HepG2 (cell line): ENCODE measurements at regions not wholly inside any gene's neighbourhood (a gene's known extent, or its start where the extent isn't known, plus 50 kb on each side); places are given as distances from the start of the nearest gene placed in this dataset.

Experiments
- ATAC-seq: fragments of 200-7000 bp; cut with Tn5 transposase; 3 replicates; pipeline ENCODE4 v1.9.1; 2020; ENCODE audit warnings: mild to moderate bottlenecking, moderate library complexity
- BruUV-seq: library from RNA; stranded (reverse); fragments of 400-500 nt; replicated peaks from 2 replicates; lab custom pipeline; 2021; lab: Mats Ljungman, UMichigan
- CTCF ChIA-PET: fragments of 300-600 bp; formaldehyde crosslinking; extraction: SDS; loops from one replicate; lab custom pipeline; 2021; ENCODE audit warnings: low total read pairs, inconsistent platforms, low intra/inter-chr PET ratio; lab: Yijun Ruan, JAX
- POLR2A ChIA-PET: fragments of 350-600 bp; sonication (Branson Sonifier 250); formaldehyde crosslinking; loops from one replicate; lab custom pipeline; 2020; ENCODE audit warnings: antibody characterized with exemption, inconsistent platforms; lab: Yijun Ruan, JAX
- DNase-seq: peaks from one replicate; pipeline ENCODE4 v3.0.0-alpha.2; 2015; ENCODE audit warnings: low spot score
- FAIRE-seq: peaks from 3 replicates; lab custom pipeline; 2011; peaks lifted over from hg19 to GRCh38; lab: Jason Lieb, UNC
- H2AFZ ChIP-seq: one replicate; pipeline ENCODE4 v1.6.1; 2011; ENCODE audit warnings: low read length, inconsistent platforms
- H3K27ac ChIP-seq: fragments of 300-600 bp; 3 replicates; pipeline ENCODE4 v1.8.0; 2011; ENCODE audit warnings: mixed run types, mild to moderate bottlenecking, mixed read lengths, low read length, inconsistent platforms; ENCODE audit not compliant: insufficient read depth; ENCODE audit errors: extremely low read length
- H3K27me3 ChIP-seq, 2 experiments: fragments of 200-600 bp in 1 of 2; 2 replicates in 1 of 2; 3 replicates in 1 of 2; pipeline versions ENCODE4 v1.6.0 to v1.8.0; 2011; ENCODE audit warnings: low read length in 2 of 2, mild to moderate bottlenecking in 2 of 2, moderate library complexity in 2 of 2, inconsistent platforms in 1 of 2; ENCODE audit not compliant: insufficient read depth in 2 of 2, control insufficient read depth in 1 of 2
- H3K36me3 ChIP-seq, 2 experiments: fragments of 200-600 bp in 1 of 2; replicated peaks in 1 of 2; 2 replicates in 1 of 2; 3 replicates in 1 of 2; pipeline versions ENCODE4 v1.5.1 to v1.8.0; 2011; ENCODE audit warnings: low read length in 2 of 2, inconsistent platforms in 1 of 2; ENCODE audit not compliant: insufficient read depth in 2 of 2, control insufficient read depth in 1 of 2
- H3K4me1 ChIP-seq: 2 replicates; pipeline ENCODE4 v1.5.1; 2012; ENCODE audit warnings: low read length, inconsistent platforms; ENCODE audit not compliant: insufficient read depth
- H3K4me2 ChIP-seq: 2 replicates; pipeline ENCODE4 v1.6.0; 2011; ENCODE audit warnings: low read depth, low read length, inconsistent platforms
- H3K4me3 ChIP-seq, 3 experiments: fragments of 200-600 bp in 1 of 3; sonication (generic), shearing (Covaris generic) in 1 of 3; replicated peaks in 1 of 3; 2 replicates each; pipeline ENCODE4 v1.5.1; 2011 to 2016; ENCODE audit warnings: low read length in 3 of 3, inconsistent platforms in 2 of 3, low read depth in 2 of 3, mild to moderate bottlenecking in 2 of 3, control low read depth in 1 of 3, mixed read lengths in 1 of 3; ENCODE audit not compliant: insufficient read depth in 1 of 3
- H3K79me2 ChIP-seq: one replicate; pipeline ENCODE4 v1.6.1; 2011; ENCODE audit warnings: low read length, inconsistent platforms; ENCODE audit not compliant: insufficient read depth
- H3K9ac ChIP-seq: 2 replicates; pipeline ENCODE4 v1.6.0; 2011; ENCODE audit warnings: mild to moderate bottlenecking, low read depth, low read length, inconsistent platforms; ENCODE audit not compliant: insufficient read depth
- H3K9me3 ChIP-seq: 2 replicates; pipeline ENCODE4 v1.5.1; 2012; ENCODE audit warnings: mild to moderate bottlenecking, low read length
- H4K20me1 ChIP-seq: 2 replicates; pipeline ENCODE4 v1.6.0; 2011; ENCODE audit warnings: inconsistent platforms, mild to moderate bottlenecking, low read length, moderate library complexity; ENCODE audit not compliant: insufficient read depth
- ATF7 ChIP-seq, 2 experiments: fragments of 450-650 bp in 1 of 2; sonication (generic) in 1 of 2; formaldehyde crosslinking in 1 of 2; IDR thresholded peaks; 2 replicates each; pipeline versions ENCODE4 v1.4.0 to v1.6.1; 2016 to 2020; ENCODE audit warnings: antibody characterized with exemption in 1 of 2, mild to moderate bottlenecking in 1 of 2, missing genetic modification reagents in 1 of 2
- BORCS8-MEF2B ChIP-seq: sonication (generic); formaldehyde crosslinking; IDR thresholded peaks from 2 replicates; pipeline ENCODE4 v1.8.0; 2022; ENCODE audit warnings: mild to moderate bottlenecking, missing genetic modification reagents
- RXRB ChIP-seq: IDR thresholded peaks from 2 replicates; pipeline ENCODE4 v1.6.1; 2016; ENCODE audit warnings: borderline replicate concordance, missing genetic modification reagents, missing compliant biosample characterization
- SUZ12 ChIP-seq: fragments of 150-350 bp; IDR thresholded peaks from 2 replicates; pipeline ENCODE4 v1.6.1; 2014; ENCODE audit warnings: low read depth, low read length
- ZIK1 ChIP-seq: sonication (generic); formaldehyde crosslinking; IDR thresholded peaks from 2 replicates; pipeline ENCODE4 v1.5.0; 2020; ENCODE audit warnings: mild to moderate bottlenecking, low read depth, missing genetic modification reagents, borderline replicate concordance
- ZNF260 ChIP-seq: sonication (generic); formaldehyde crosslinking; IDR thresholded peaks from 2 replicates; pipeline ENCODE4 v1.4.0; 2020; ENCODE audit warnings: missing genetic modification reagents, low read depth, mild to moderate bottlenecking, borderline replicate concordance
- ZNF552 ChIP-seq: sonication (generic); formaldehyde crosslinking; IDR thresholded peaks from 2 replicates; pipeline ENCODE4 v1.9.0; 2022; ENCODE audit warnings: missing genetic modification reagents, mild to moderate bottlenecking, borderline replicate concordance
- ZNF780A ChIP-seq: sonication (generic); formaldehyde crosslinking; IDR thresholded peaks from 2 replicates; pipeline ENCODE4 v1.8.0; 2022; ENCODE audit warnings: mild to moderate bottlenecking, missing genetic modification reagents, moderate library complexity
- WGBS: methylation state at CpG from one replicate; pipeline ENCODE4 v1.1.6; 2017; ENCODE audit warnings: low lambda C conversion rate; 5-methylcytosine and 5-hydroxymethylcytosine counted together
- in situ Hi-C: cut with HindIII; loops from 2 replicates; pipeline ENCODE4 v1.10.0; 2017; ENCODE audit warnings: low pct_unique_long_range_greater_than_20kb; ENCODE audit not compliant: extremely low pct_ligation_motif_present
- intact Hi-C: fragments of 100-400 bp; cut with micrococcal nuclease; formaldehyde crosslinking; loops from one replicate; pipeline ENCODE4 v1.10.0; 2022; ENCODE audit not compliant: unreplicated experiment
- TF ChIP-seq, protein P1 (sequence below): sonication (generic); formaldehyde crosslinking; IDR thresholded peaks from 2 replicates; pipeline ENCODE4 v1.4.0; 2020; ENCODE audit warnings: mild to moderate bottlenecking, missing genetic modification reagents

DNA sequence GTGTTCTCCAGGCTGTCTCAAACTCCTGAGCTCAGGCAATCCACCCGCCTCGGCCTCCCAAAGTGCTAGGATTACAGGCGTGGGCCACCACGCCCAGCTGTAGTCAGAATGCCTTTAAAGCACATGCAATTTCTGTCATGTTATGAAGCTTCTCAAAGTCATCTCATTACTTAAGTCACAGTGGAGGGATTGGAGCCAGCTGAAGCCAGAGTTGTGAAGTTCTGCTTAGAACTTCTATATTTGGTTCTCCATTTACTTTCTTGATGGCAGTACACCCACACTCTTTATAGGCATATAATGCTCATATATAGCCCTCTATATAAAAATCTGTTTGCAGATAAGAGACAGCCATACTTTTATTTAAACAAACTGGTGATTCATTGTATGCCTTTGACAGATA lies 68.8 kb upstream of the CWC22 start:
- Histone ChIP-seq H3K4me1 (no peaks in the 10 kb centered on the region), H3K79me2 (no peaks in the 10 kb centered on the region), H3K4me2 (no peak overlapping the region), H3K9ac (no peak overlapping the region), H3K27me3 (no peaks in the 10 kb centered on the region), H3K4me3 (no peak overlapping the region), H3K36me3 (no peaks in the 10 kb centered on the region), H3K9me3 (peaks cover 1% of the 10 kb centered on the region; the same call in 1 of the 2 replicates), H4K20me1 (no peaks in the 10 kb centered on the region), H3K27ac (no peak overlapping the region), H2AFZ (no peak overlapping the region)
- in situ Hi-C loops (loop anchor here (10.0 kb wide), 1 partner anchor 231 kb away; no protein-coding TSS in a partner anchor), intact Hi-C loops (loop anchor here (5.0 kb wide), 1 partner anchor 84 kb away; no protein-coding TSS in a partner anchor)
- no TSS peak for BruUV-seq
- DNase-seq = no peak
- FAIRE-seq = no peak
- TF ChIP-seq ATF7 (IDR thresholded peaks at IDR 0.05) = no peak
- no peak for TF ChIP-seq ATF7 (CRISPR knock-in tag; IDR thresholded peaks at IDR 0.05)
- no peak for TF ChIP-seq RXRB (CRISPR knock-in tag)
- TF ChIP-seq SUZ12 = no peak
- 9% methylated on average over 4 of the region's 4 CpGs for WGBS
- no peak for ATAC-seq
- ChIA-PET POLR2A (no interaction called here), CTCF (no interaction called here)

DNA sequence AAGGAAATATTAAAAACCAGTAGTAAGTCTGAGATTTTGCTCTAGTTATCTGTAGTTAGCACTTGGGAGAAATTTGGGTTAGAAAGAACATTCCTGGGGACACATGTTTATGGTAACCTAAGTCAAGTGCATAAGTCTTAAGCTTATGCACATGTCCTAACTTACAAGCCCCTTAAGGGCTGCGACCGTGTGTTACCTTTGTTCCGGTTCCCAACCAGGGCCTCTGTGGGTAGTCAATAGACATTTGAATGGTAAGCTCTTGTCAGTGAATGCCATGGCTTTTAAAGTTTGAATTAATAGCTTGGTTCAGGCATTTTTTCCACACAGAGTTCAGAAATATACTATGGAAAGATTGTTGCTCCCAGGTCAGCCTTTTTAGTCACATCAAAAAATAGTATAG lies 64.7 kb upstream of the CWC22 start:
- no peak for FAIRE-seq
- BruUV-seq = no TSS peak
- 38% methylated on average over 3 of the region's 3 CpGs for whole genome bisulfite sequencing
- in situ Hi-C loops (loop anchor here (10.0 kb wide), 1 partner anchor 227 kb away; no protein-coding TSS in a partner anchor), intact Hi-C loops (no loop called here)
- Histone ChIP-seq H2AFZ (no peak overlapping the region), H3K4me1 (no peaks in the 10 kb centered on the region), H4K20me1 (no peaks in the 10 kb centered on the region), H3K36me3 (no peaks in the 10 kb centered on the region), H3K27ac (no peak overlapping the region), H3K9me3 (peaks cover 15% of the 10 kb centered on the region), H3K79me2 (no peaks in the 10 kb centered on the region), H3K9ac (no peak overlapping the region), H3K27me3 (no peaks in the 10 kb centered on the region), H3K4me2 (no peak overlapping the region), H3K4me3 (no peak overlapping the region)
- ChIA-PET POLR2A (no interaction called here), CTCF (no interaction called here)
- no peak for DNase-seq
- ATAC-seq = no peak
- TF ChIP-seq BORCS8-MEF2B (CRISPR knock-in tag) (no peak), ZNF780A (CRISPR knock-in tag) (no peak), ZNF552 (CRISPR knock-in tag) (no peak), ZNF260 (CRISPR knock-in tag) (no peak), ZIK1 (no peak)
- TF ChIP-seq, protein P1, sequence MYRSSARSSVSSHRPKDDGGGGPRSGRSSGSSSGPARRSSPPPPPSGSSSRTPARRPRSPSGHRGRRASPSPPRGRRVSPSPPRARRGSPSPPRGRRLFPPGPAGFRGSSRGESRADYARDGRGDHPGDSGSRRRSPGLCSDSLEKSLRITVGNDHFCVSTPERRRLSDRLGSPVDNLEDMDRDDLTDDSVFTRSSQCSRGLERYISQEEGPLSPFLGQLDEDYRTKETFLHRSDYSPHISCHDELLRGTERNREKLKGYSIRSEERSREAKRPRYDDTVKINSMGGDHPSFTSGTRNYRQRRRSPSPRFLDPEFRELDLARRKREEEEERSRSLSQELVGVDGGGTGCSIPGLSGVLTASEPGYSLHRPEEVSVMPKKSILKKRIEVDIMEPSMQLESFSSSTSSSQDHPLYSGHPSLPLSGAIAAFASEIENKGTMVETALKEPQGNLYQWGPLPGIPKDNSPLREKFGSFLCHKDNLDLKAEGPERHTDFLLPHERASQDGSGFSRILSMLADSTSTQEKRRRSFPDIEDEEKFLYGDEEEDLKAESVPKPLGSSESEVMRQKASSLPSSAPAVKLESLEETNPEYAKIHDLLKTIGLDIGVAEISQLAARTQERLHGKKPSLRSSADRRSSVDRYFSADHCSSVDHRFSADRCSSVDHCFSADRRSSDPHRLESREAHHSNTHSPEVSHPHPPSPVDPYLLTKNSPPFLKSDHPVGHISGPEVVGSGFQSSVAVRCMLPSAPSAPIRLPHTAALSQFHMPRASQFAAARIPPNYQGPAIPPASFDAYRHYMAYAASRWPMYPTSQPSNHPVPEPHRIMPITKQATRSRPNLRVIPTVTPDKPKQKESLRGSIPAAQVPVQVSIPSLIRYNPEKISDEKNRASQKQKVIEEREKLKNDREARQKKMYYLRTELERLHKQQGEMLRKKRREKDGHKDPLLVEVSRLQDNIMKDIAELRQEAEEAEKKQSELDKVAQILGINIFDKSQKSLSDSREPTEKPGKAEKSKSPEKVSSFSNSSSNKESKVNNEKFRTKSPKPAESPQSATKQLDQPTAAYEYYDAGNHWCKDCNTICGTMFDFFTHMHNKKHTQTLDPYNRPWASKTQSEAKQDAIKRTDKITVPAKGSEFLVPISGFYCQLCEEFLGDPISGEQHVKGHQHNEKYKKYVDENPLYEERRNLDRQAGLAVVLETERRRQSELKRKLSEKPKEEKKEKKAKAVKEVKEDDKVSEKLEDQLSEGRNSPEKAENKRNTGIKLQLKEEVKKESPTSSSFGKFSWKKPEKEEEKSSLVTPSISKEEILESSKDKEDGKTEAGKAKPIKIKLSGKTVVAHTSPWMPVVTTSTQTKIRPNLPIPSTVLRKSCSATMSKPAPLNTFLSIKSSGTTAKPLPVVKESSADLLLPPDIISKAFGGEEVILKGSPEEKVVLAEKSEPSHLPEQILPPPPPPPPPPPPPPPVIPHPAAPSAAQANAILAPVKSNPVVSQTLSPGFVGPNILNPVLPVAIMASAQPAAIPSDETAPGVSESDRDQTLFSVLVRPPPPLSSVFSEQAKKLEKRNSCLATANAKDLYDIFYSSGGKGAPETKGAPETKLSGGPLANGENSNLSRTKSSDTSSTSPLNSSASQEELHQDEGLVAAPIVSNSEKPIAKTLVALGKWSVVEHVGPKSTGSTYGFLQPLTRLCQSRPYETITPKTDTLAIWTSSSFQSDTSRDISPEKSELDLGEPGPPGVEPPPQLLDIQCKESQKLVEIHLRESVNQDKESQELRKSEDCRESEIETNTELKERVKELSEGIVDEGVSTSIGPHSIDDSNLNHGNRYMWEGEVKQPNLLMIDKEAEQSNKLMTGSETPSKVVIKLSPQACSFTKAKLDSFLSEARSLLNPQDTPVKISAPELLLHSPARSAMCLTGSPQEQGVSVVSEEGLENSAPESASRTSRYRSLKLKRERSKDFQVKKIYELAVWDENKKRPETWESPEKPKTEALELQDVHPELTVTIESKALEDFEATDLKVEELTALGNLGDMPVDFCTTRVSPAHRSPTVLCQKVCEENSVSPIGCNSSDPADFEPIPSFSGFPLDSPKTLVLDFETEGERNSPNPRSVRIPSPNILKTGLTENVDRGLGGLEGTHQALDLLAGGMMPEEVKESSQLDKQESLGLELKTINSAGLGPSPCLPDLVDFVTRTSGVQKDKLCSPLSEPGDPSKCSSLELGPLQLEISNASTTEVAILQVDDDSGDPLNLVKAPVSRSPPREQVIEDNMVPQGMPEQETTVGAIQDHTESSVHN = no peak
